HFF-Myc (cell line): ENCODE measurements at regions not wholly inside any gene's neighbourhood (a gene's known extent, or its start where the extent isn't known, plus 50 kb on each side); places are given as distances from the start of the nearest gene placed in this dataset.
"Not testable (repeated sequence)": the region's sequence is repeated elsewhere in the genome, so short reads cannot be mapped to it uniquely, and the experiment has no call there.

Experiments used
- DNase-seq: peaks from one replicate; pipeline ENCODE4 v3.0.0-alpha.2; 2011; ENCODE audit warnings: low read depth; ENCODE audit errors: extremely low read depth
- H3K4me3 ChIP-seq: replicated peaks from 2 replicates; pipeline ENCODE4 v1.5.1; 2011; ENCODE audit warnings: low read depth, mild to moderate bottlenecking, control low read depth, low read length
- CTCF ChIP-seq: IDR thresholded peaks from 2 replicates; pipeline ENCODE4 v1.5.1; 2012; ENCODE audit warnings: mild to moderate bottlenecking, low read depth, low read length, control low read depth; ENCODE audit errors: missing control alignments

GRCh38 chr2:19617257-19617848 lies 258.9 kb upstream of the OSR1 start:
- TF ChIP-seq CTCF = no peak
- no peak overlapping the region for H3K4me3 ChIP-seq
- no peak for DNase-seq

GRCh38 chr2:19615402-19615801 lies 257.0 kb upstream of the OSR1 start:
- not testable (repeated sequence) for DNase-seq, H3K4me3 ChIP-seq

- no peak for DNase-seq
- no peak for TF ChIP-seq CTCF
- H3K4me3 ChIP-seq = no peak overlapping the region
These were observed 255.6 kb upstream of the OSR1 start for GRCh38 chr2:19614066-19614465.

- H3K4me3 ChIP-seq = no peak overlapping the region
- TF ChIP-seq CTCF = no peak
- DNase-seq = peak; percentile 98
These were observed 253.3 kb upstream of the OSR1 start for GRCh38 chr2:19611491-19612332.

- no peak for TF ChIP-seq CTCF
- no peak for DNase-seq
- H3K4me3 ChIP-seq = no peak overlapping the region
These were observed 250.8 kb upstream of the OSR1 start for GRCh38 chr2:19609266-19609665.

- TF ChIP-seq CTCF = no peak
- no peak overlapping the region for H3K4me3 ChIP-seq
- no peak for DNase-seq
These were observed 249.7 kb upstream of the OSR1 start for GRCh38 chr2:19607931-19608771.

- no peak overlapping the region for H3K4me3 ChIP-seq
- no peak for DNase-seq
- TF ChIP-seq CTCF = no peak
These were observed 249.0 kb upstream of the OSR1 start for GRCh38 chr2:19607400-19607799.
